Breast epithelium (tissue), 4 donors: ENCODE measurements at regions not wholly inside any gene's neighbourhood (a gene's known extent, or its start where the extent isn't known, plus 50 kb on each side); places are given as distances from the start of the nearest gene placed in this dataset.

Experiments used
- DNase-seq, 2 donors: peaks; one replicate each; pipeline ENCODE4 v3.0.0-alpha.2; 2019; ENCODE audit warnings: low spot score in 2 of 2
- H3K27ac ChIP-seq, 2 donors: fragments of 200-600 bp; sonication (generic) in 1 of 2; one replicate each; pipeline ENCODE4 v1.5.1; 2016 to 2019; ENCODE audit warnings: mild to moderate bottlenecking in 1 of 2
- H3K27me3 ChIP-seq, 2 donors: fragments of 200-600 bp; sonication (generic) in 1 of 2; one replicate each; pipeline versions ENCODE4 v1.5.1 to v1.6.0; 2017 to 2019; ENCODE audit warnings: control low read depth in 1 of 2, mild to moderate bottlenecking in 1 of 2
- H3K36me3 ChIP-seq: fragments of 200-600 bp; one replicate; pipeline ENCODE4 v1.5.1; 2019
- H3K4me1 ChIP-seq, 2 donors: fragments of 200-600 bp; sonication (generic); one replicate each; pipeline ENCODE4 v1.5.1; 2016 to 2019; ENCODE audit warnings: control low read depth in 1 of 2
- H3K4me3 ChIP-seq, 3 donors: fragments of 200-600 bp; sonication (generic); 1 replicate in 2 of 3; 2 replicates in 1 of 3; pipeline ENCODE4 v1.5.1; 2016 to 2019; ENCODE audit warnings: mild to moderate bottlenecking in 3 of 3, moderate library complexity in 2 of 3
- H3K9me3 ChIP-seq, 2 donors: fragments of 200-600 bp; sonication (generic) in 1 of 2; one replicate each; pipeline ENCODE4 v1.5.1; 2016 to 2019; ENCODE audit warnings: control low read depth in 1 of 2
- CTCF ChIP-seq, 3 donors: fragments of 450-650 bp; IDR thresholded peaks; one replicate each; pipeline ENCODE4 v1.5.1; 2016 to 2017; ENCODE audit warnings: antibody characterized with exemption in 3 of 3, mild to moderate bottlenecking in 3 of 3, moderate library complexity in 3 of 3
- POLR2A ChIP-seq: fragments of 450-650 bp; IDR thresholded peaks from one replicate; pipeline ENCODE4 v1.6.1; 2016; ENCODE audit warnings: antibody characterized with exemption, mild to moderate bottlenecking, moderate library complexity
- POLR2AphosphoS5 ChIP-seq, 3 donors: sonication (generic); formaldehyde crosslinking; IDR thresholded peaks; one replicate each; pipeline ENCODE4 v1.6.1; 2017; ENCODE audit warnings: antibody characterized with exemption in 3 of 3
- intact Hi-C: fragments of 100-400 bp; cut with DNase I; formaldehyde crosslinking; loops from one replicate; pipeline ENCODE4 v1.15.1; 2023; ENCODE audit warnings: low total_unique reads

GRCh38 chr1:195345149-195345548, 1263.1 kb downstream of the KCNT2 start:
- Histone ChIP-seq H3K9me3 (no peaks in the 10 kb centered on the region), H3K27me3 (no peaks in the 10 kb centered on the region), H3K4me3 (no peak overlapping the region), H3K27ac (no peak overlapping the region), H3K4me1 (no peaks in the 10 kb centered on the region), H3K36me3 (no peaks in the 10 kb centered on the region)
- intact Hi-C loops = no loop called here
- no peak for TF ChIP-seq POLR2A
- TF ChIP-seq POLR2AphosphoS5 (IDR thresholded peaks at IDR 0.05) = no peak
- TF ChIP-seq CTCF (IDR thresholded peaks at IDR 0.05) = no peak
- no peak for DNase-seq

GRCh38 chr1:195337646-195338045, 1270.6 kb downstream of the KCNT2 start:
- no peaks in the 10 kb centered on the region for H3K9me3 ChIP-seq
- H3K4me3 ChIP-seq = no peak overlapping the region
- intact Hi-C loops = no loop called here
- no peaks in the 10 kb centered on the region for H3K36me3 ChIP-seq
- H3K27ac ChIP-seq = no peak overlapping the region
- H3K27me3 ChIP-seq = no peaks in the 10 kb centered on the region
- H3K4me1 ChIP-seq = no peaks in the 10 kb centered on the region
- no peak for DNase-seq
- TF ChIP-seq CTCF (IDR thresholded peaks at IDR 0.05) (no peak), POLR2AphosphoS5 (IDR thresholded peaks at IDR 0.05) (no peak), POLR2A (no peak)

- Histone ChIP-seq H3K4me3 (no peak overlapping the region), H3K36me3 (no peaks in the 10 kb centered on the region), H3K27ac (no peak overlapping the region), H3K27me3 (no peaks in the 10 kb centered on the region), H3K4me1 (no peaks in the 10 kb centered on the region), H3K9me3 (no peaks in the 10 kb centered on the region)
- intact Hi-C loops = no loop called here
- DNase-seq = no peak
- no peak for TF ChIP-seq POLR2A
- no peak for TF ChIP-seq POLR2AphosphoS5 (IDR thresholded peaks at IDR 0.05)
- TF ChIP-seq CTCF (IDR thresholded peaks at IDR 0.05) = no peak
Measured at GRCh38 chr1:195336812-195337211, 1271.4 kb downstream of the KCNT2 start.

- Histone ChIP-seq H3K4me3 (no peak overlapping the region), H3K9me3 (no peaks in the 10 kb centered on the region), H3K27me3 (no peaks in the 10 kb centered on the region), H3K4me1 (no peaks in the 10 kb centered on the region), H3K36me3 (no peaks in the 10 kb centered on the region), H3K27ac (no peak overlapping the region)
- no peak for TF ChIP-seq POLR2AphosphoS5 (IDR thresholded peaks at IDR 0.05)
- TF ChIP-seq POLR2A = no peak
- no peak for TF ChIP-seq CTCF (IDR thresholded peaks at IDR 0.05)
- intact Hi-C loops = no loop called here
- no peak for DNase-seq
Measured at GRCh38 chr1:195335541-195335940, 1272.7 kb downstream of the KCNT2 start.

- H3K4me1 ChIP-seq = no peaks in the 10 kb centered on the region
- no peak overlapping the region for H3K27ac ChIP-seq
- no peak for DNase-seq
- no peaks in the 10 kb centered on the region for H3K36me3 ChIP-seq
- no peaks in the 10 kb centered on the region for H3K9me3 ChIP-seq
- intact Hi-C loops = no loop called here
- H3K27me3 ChIP-seq = no peaks in the 10 kb centered on the region
- H3K4me3 ChIP-seq = no peak overlapping the region
- TF ChIP-seq POLR2AphosphoS5 (IDR thresholded peaks at IDR 0.05) (no peak), CTCF (IDR thresholded peaks at IDR 0.05) (no peak), POLR2A (no peak)
Measured at GRCh38 chr1:195332102-195332501, 1276.1 kb downstream of the KCNT2 start.
